Fibroblast of lung (primary cell): ENCODE measurements at regions not wholly inside any gene's neighbourhood (a gene's known extent, or its start where the extent isn't known, plus 50 kb on each side); places are given as distances from the start of the nearest gene placed in this dataset.

Source experiments
- DNase-seq, 2 donors: peaks; one replicate each; pipeline versions ENCODE4 v3.0.0 to v3.0.0-alpha.2; 2010; ENCODE audit warnings: low read depth in 2 of 2
- H2AFZ ChIP-seq: 2 replicates; pipeline ENCODE4 v1.5.1; 2012; ENCODE audit warnings: low read length, control low read depth, inconsistent platforms
- H3K27ac ChIP-seq: 2 replicates; pipeline ENCODE4 v1.5.1; 2011; ENCODE audit warnings: low read length, control low read depth; ENCODE audit not compliant: insufficient read depth
- H3K27me3 ChIP-seq: 2 replicates; pipeline ENCODE4 v1.5.1; 2011; ENCODE audit warnings: mild to moderate bottlenecking, low read length; ENCODE audit not compliant: control insufficient read depth, insufficient read depth
- H3K36me3 ChIP-seq: 2 replicates; pipeline ENCODE4 v1.5.1; 2011; ENCODE audit warnings: low read length; ENCODE audit not compliant: control insufficient read depth, insufficient read depth
- H3K4me1 ChIP-seq: 2 replicates; pipeline ENCODE4 v1.5.1; 2011; ENCODE audit warnings: low read length; ENCODE audit not compliant: control insufficient read depth, insufficient read depth; ENCODE audit errors: extremely low read depth
- H3K4me2 ChIP-seq: 2 replicates; pipeline ENCODE4 v1.5.1; 2011; ENCODE audit warnings: low read length, control low read depth; ENCODE audit not compliant: insufficient read depth; ENCODE audit errors: extremely low read depth
- H3K4me3 ChIP-seq, 4 experiments: fragments of 200-600 bp in 1 of 4; sonication (generic) in 1 of 4; replicated peaks in 1 of 4; 2 replicates each; pipeline ENCODE4 v1.5.1; 2011 to 2016; ENCODE audit warnings: low read length in 4 of 4, low read depth in 3 of 4, mild to moderate bottlenecking in 3 of 4, control low read depth in 2 of 4, inconsistent platforms in 1 of 4, mixed read lengths in 1 of 4; ENCODE audit not compliant: insufficient read depth in 1 of 4; ENCODE audit errors: control extremely low read depth in 1 of 4
- H3K79me2 ChIP-seq: 2 replicates; pipeline ENCODE4 v1.5.1; 2012; ENCODE audit warnings: mild to moderate bottlenecking, low read length, inconsistent platforms; ENCODE audit not compliant: control insufficient read depth, insufficient read depth
- H3K9ac ChIP-seq: 2 replicates; pipeline ENCODE4 v1.5.1; 2011; ENCODE audit warnings: mild to moderate bottlenecking, low read length, control low read depth; ENCODE audit not compliant: insufficient read depth
- H3K9me3 ChIP-seq: 2 replicates; pipeline ENCODE4 v1.5.1; 2012; ENCODE audit warnings: low read depth, low read length; ENCODE audit not compliant: control insufficient read depth, insufficient read depth
- H4K20me1 ChIP-seq: 2 replicates; pipeline ENCODE4 v1.5.1; 2011; ENCODE audit warnings: low read length; ENCODE audit not compliant: control insufficient read depth, insufficient read depth; ENCODE audit errors: extremely low read depth
- CTCF ChIP-seq, 2 donors: IDR thresholded peaks in 1 of 2; conservative IDR thresholded peaks in 1 of 2; 1 replicate in 1 of 2; 2 replicates in 1 of 2; pipeline ENCODE4 v1.5.1; 2011 to 2012; ENCODE audit warnings: low read length in 2 of 2, control low read depth in 1 of 2, inconsistent platforms in 1 of 2, low read depth in 1 of 2, mild to moderate bottlenecking in 1 of 2
- EZH2 ChIP-seq: IDR thresholded peaks from 2 replicates; pipeline ENCODE4 v1.5.1; 2012; ENCODE audit warnings: low read length, control low read depth, mild to moderate bottlenecking; ENCODE audit errors: missing control alignments

GRCh38 chr11:30092518-30092917 is 75.7 kb upstream of the KCNA4 start:
- Histone ChIP-seq H3K9me3 (no peaks in the 10 kb centered on the region), H3K27me3 (no peaks in the 10 kb centered on the region), H3K27ac (no peak overlapping the region), H3K36me3 (no peaks in the 10 kb centered on the region), H3K9ac (no peak overlapping the region), H3K4me1 (no peaks in the 10 kb centered on the region), H3K4me3 (no peak overlapping the region), H2AFZ (no peak overlapping the region), H4K20me1 (no peaks in the 10 kb centered on the region), H3K79me2 (no peaks in the 10 kb centered on the region), H3K4me2 (no peak overlapping the region)
- TF ChIP-seq EZH2 (no peak), CTCF (conservative IDR thresholded peaks at IDR 0.05 in 1 of 2, IDR thresholded peaks at IDR 0.05 in 1 of 2; ENCODE audit: low read depth in 1 of 2, low read length in 2 of 2) (no peak)
- no peak for DNase-seq

DNA sequence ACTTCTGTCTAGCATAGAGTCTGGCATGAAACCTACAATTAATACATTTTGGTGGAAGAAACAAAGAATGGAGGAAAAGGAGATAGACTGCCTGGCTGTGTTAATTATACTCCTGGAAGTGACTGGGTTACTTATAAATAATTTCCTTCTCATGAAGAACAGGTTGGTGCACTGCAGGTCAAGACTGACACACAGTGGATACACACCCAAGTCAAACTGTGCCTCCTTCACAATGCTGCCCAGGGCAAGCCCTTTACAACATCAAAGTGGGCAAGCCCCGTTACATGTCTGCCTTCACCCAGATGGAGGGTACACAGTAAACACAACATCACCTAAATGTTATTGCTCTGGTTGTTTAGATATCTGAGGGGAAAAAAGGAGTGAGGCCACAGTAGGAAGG is 83.7 kb upstream of the KCNA4 start:
- no peaks in the 10 kb centered on the region for H3K9me3 ChIP-seq
- H3K79me2 ChIP-seq = no peaks in the 10 kb centered on the region
- no peaks in the 10 kb centered on the region for H4K20me1 ChIP-seq
- H3K4me3 ChIP-seq = no peak overlapping the region
- no peaks in the 10 kb centered on the region for H3K27me3 ChIP-seq
- DNase-seq = no peak
- H3K27ac ChIP-seq = no peak overlapping the region
- H3K4me2 ChIP-seq = no peak overlapping the region
- no peak overlapping the region for H2AFZ ChIP-seq
- no peaks in the 10 kb centered on the region for H3K36me3 ChIP-seq
- no peak overlapping the region for H3K9ac ChIP-seq
- H3K4me1 ChIP-seq = no peaks in the 10 kb centered on the region
- TF ChIP-seq CTCF (conservative IDR thresholded peaks at IDR 0.05 in 1 of 2, IDR thresholded peaks at IDR 0.05 in 1 of 2; ENCODE audit: low read depth in 1 of 2, low read length in 2 of 2) (no peak), EZH2 (no peak)

DNA sequence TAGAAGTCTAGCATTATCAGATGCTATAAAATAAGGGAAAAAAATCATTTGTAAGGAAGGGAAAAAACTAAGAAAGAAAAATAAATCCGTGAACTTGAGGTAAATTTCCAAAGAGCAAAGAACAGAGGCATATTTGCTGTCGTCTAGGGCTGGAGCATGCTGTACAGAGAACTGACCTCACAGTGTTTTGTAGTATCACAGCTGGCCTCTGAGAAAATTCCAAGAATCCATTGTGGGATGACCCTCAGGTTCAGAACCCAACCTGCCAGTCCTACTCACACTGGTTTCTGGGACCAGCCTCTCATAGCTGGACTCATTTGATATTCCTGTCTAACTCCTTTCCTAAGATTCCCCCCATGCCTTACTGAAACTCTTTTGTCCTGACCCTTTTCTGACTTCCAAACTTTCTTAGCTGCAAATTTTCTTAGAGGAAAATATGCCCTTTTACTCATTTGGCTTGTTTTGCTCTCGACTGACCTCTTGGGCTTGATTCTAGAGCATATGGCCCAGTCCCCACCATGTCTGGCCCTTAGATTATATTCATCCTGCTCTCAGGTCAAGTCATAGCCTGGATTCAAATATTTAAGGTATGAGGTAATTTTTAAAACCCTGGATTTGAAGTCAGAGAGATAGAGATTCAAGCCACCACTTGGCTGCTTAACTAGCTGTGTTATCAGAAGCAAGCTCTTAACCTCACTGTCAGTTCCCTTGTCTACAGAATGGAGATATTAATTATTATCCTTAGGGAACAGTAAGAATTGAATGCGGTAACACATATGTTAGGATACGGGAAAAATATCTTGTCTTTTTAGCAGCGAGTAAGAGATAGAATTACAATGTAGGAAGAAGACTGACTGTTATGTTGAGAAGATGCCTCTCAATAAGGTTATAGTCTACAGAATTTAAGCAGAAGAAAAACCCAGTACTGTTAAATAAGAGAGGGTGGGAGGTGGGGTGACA is 89.7 kb upstream of the KCNA4 start:
- no peak overlapping the region for H3K27ac ChIP-seq
- H3K27me3 ChIP-seq = no peaks in the 10 kb centered on the region
- H3K4me1 ChIP-seq = no peaks in the 10 kb centered on the region
- DNase-seq = no peak
- no peaks in the 10 kb centered on the region for H3K79me2 ChIP-seq
- H3K9ac ChIP-seq = no peak overlapping the region
- H3K4me3 ChIP-seq = no peak overlapping the region
- H3K36me3 ChIP-seq = no peaks in the 10 kb centered on the region
- no peaks in the 10 kb centered on the region for H3K9me3 ChIP-seq
- no peaks in the 10 kb centered on the region for H4K20me1 ChIP-seq
- no peak for TF ChIP-seq EZH2
- no peak for TF ChIP-seq CTCF (conservative IDR thresholded peaks at IDR 0.05 in 1 of 2, IDR thresholded peaks at IDR 0.05 in 1 of 2; ENCODE audit: low read depth in 1 of 2, low read length in 2 of 2)
- no peak overlapping the region for H2AFZ ChIP-seq
- no peak overlapping the region for H3K4me2 ChIP-seq
